ENCODE measurements at regions not wholly inside any gene's neighbourhood (a gene's known extent, or its start where the extent isn't known, plus 50 kb on each side); places are given as distances from the start of the nearest gene placed in this dataset.

DNA sequence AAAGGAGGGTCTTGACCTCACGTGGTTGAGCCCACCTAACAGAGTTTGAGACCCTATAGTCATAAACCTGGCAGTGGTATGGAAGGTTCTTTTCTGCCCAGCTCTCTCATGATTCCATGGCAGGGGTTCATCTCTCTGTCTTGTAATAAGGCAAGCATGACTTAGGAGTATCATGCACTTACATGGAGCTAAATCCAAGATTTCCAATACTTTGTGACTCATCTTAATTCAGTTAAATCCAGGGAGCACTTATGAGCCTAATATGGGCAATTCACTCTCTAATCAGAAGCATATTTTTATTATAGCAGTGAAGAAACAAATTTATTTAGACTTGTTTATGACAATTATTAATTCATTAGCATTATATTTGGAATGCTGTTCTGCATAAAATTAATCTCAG lies 131.8 kb upstream of the CPSF6 start:
- WGBS (ENCODE audit: insufficient coverage, insufficient replicate concordance, low lambda C conversion rate, missing lambda C conversion rate) = 0% methylated on average over 1 of the region's 1 CpG
- no peak for FAIRE-seq

More for the DNA sequence above, 131.8 kb upstream of the CPSF6 start:
- no peak for DNase-seq (ENCODE audit: low read depth, low spot score)
- Histone ChIP-seq H3K9me3 (replicated peaks; ENCODE audit: control insufficient read depth, insufficient read depth, low read length) (no peaks in the 10 kb centered on the region), H3K79me2 (ENCODE audit: control insufficient read depth, insufficient read depth, low read length) (no peaks in the 10 kb centered on the region), H3K27me3 (replicated peaks in 1 of 2; ENCODE audit: control insufficient read depth in 2 of 2, insufficient read depth in 2 of 2, low read length in 1 of 2) (no peaks in the 10 kb centered on the region; a peak in 2 of 4 replicates), H3K4me1 (ENCODE audit: control insufficient read depth, insufficient read depth, low read length) (no peaks in the 10 kb centered on the region), H3K27ac (ENCODE audit: control insufficient read depth, insufficient read depth) (no peak overlapping the region), H4K20me1 (ENCODE audit: control insufficient read depth, insufficient read depth) (no peaks in the 10 kb centered on the region), H3K36me3 (ENCODE audit: control insufficient read depth in 2 of 2, insufficient read depth in 2 of 2, low read length in 1 of 2) (no peaks in the 10 kb centered on the region), H3K9ac (ENCODE audit: control insufficient read depth, insufficient read depth, low read length) (no peak overlapping the region), H2AFZ (ENCODE audit: control insufficient read depth, low read depth, low read length) (no peak overlapping the region), H3K4me2 (ENCODE audit: control insufficient read depth, insufficient read depth) (no peak overlapping the region), H3K4me3 (no peak overlapping the region)
- ChIA-PET CTCF (no interaction called here), SMC1A (ENCODE audit: uncharacterized antibody, unreplicated experiment) (no interaction called here), RAD21 (ENCODE audit: unreplicated experiment) (no interaction called here), POLR2A (no interaction called here)
- intact Hi-C loops (cut with micrococcal nuclease; ENCODE audit: unreplicated experiment) (no loop called here), in situ Hi-C loops (cut with MboI) (no loop called here)
- TF ChIP-seq ZNF207 (IDR thresholded peaks at IDR 0.05; ENCODE audit: borderline replicate concordance) = no peak
- no peak for TF ChIP-seq CHD1 (IDR thresholded peaks at IDR 0.05; ENCODE audit: low read depth, low read length)
- TF ChIP-seq USF2 (IDR thresholded peaks at IDR 0.05; ENCODE audit: borderline replicate concordance, low read depth, low read length) = no peak
- no peak for TF ChIP-seq FOXK2 (IDR thresholded peaks at IDR 0.05)
- TF ChIP-seq RELA (IDR thresholded peaks at IDR 0.05; ENCODE audit: borderline replicate concordance, partially characterized antibody) = no peak
- no peak for TF ChIP-seq BACH1 (IDR thresholded peaks at IDR 0.05; ENCODE audit: borderline replicate concordance)
- TF ChIP-seq, protein P1, sequence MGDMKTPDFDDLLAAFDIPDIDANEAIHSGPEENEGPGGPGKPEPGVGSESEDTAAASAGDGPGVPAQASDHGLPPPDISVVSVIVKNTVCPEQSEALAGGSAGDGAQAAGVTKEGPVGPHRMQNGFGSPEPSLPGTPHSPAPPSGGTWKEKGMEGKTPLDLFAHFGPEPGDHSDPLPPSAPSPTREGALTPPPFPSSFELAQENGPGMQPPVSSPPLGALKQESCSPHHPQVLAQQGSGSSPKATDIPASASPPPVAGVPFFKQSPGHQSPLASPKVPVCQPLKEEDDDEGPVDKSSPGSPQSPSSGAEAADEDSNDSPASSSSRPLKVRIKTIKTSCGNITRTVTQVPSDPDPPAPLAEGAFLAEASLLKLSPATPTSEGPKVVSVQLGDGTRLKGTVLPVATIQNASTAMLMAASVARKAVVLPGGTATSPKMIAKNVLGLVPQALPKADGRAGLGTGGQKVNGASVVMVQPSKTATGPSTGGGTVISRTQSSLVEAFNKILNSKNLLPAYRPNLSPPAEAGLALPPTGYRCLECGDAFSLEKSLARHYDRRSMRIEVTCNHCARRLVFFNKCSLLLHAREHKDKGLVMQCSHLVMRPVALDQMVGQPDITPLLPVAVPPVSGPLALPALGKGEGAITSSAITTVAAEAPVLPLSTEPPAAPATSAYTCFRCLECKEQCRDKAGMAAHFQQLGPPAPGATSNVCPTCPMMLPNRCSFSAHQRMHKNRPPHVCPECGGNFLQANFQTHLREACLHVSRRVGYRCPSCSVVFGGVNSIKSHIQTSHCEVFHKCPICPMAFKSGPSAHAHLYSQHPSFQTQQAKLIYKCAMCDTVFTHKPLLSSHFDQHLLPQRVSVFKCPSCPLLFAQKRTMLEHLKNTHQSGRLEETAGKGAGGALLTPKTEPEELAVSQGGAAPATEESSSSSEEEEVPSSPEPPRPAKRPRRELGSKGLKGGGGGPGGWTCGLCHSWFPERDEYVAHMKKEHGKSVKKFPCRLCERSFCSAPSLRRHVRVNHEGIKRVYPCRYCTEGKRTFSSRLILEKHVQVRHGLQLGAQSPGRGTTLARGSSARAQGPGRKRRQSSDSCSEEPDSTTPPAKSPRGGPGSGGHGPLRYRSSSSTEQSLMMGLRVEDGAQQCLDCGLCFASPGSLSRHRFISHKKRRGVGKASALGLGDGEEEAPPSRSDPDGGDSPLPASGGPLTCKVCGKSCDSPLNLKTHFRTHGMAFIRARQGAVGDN (IDR thresholded peaks at IDR 0.05) = no peak
- TF ChIP-seq SUZ12 (IDR thresholded peaks at IDR 0.05; ENCODE audit: unreplicated experiment) = no peak
- TF ChIP-seq NFYA (IDR thresholded peaks at IDR 0.05; ENCODE audit: borderline replicate concordance, low read depth, low read length) = no peak
- TF ChIP-seq, protein P2, sequence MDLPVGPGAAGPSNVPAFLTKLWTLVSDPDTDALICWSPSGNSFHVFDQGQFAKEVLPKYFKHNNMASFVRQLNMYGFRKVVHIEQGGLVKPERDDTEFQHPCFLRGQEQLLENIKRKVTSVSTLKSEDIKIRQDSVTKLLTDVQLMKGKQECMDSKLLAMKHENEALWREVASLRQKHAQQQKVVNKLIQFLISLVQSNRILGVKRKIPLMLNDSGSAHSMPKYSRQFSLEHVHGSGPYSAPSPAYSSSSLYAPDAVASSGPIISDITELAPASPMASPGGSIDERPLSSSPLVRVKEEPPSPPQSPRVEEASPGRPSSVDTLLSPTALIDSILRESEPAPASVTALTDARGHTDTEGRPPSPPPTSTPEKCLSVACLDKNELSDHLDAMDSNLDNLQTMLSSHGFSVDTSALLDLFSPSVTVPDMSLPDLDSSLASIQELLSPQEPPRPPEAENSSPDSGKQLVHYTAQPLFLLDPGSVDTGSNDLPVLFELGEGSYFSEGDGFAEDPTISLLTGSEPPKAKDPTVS (IDR thresholded peaks at IDR 0.05; ENCODE audit: low read depth, low read length) = no peak
- no peak for TF ChIP-seq TBL1XR1 (IDR thresholded peaks at IDR 0.05; ENCODE audit: low read depth, low read length)
- no TSS peak for BruUV-seq (replicated peaks)
- no peak for ATAC-seq
